Effector memory CD8-positive, alpha-beta T cell (primary cell): ENCODE measurements at regions not wholly inside any gene's neighbourhood (a gene's known extent, or its start where the extent isn't known, plus 50 kb on each side); places are given as distances from the start of the nearest gene placed in this dataset.

ENCODE experiments used
- ATAC-seq: fragments of 150-1000 bp; cut with Tn5 transposase; replicated peaks from 2 replicates; pipeline ENCODE4 v1.10.0; 2021; ENCODE audit warnings: mild to moderate bottlenecking, moderate library complexity
- DNase-seq, 3 experiments: peaks; one replicate each; pipeline ENCODE4 v3.0.0; 2021
- H3K27ac Mint-ChIP-seq, 2 donors: one replicate each; pipeline ENCODE4 v1.8.0; 2022; ENCODE audit warnings: mild to moderate bottlenecking in 2 of 2, mixed read lengths in 2 of 2, moderate library complexity in 2 of 2
- H3K27me3 Mint-ChIP-seq, 2 donors: one replicate each; pipeline ENCODE4 v1.8.0; 2022; ENCODE audit warnings: mixed read lengths in 2 of 2
- H3K36me3 Mint-ChIP-seq: one replicate; pipeline ENCODE4 v1.8.0; 2022; ENCODE audit warnings: mild to moderate bottlenecking, moderate library complexity, mixed read lengths; ENCODE audit not compliant: insufficient read depth
- H3K4me1 Mint-ChIP-seq, 2 donors: one replicate each; pipeline ENCODE4 v1.8.0; 2022; ENCODE audit warnings: low read depth in 2 of 2, mixed read lengths in 2 of 2
- H3K4me3 Mint-ChIP-seq, 2 donors: one replicate each; pipeline ENCODE4 v1.8.0; 2022; ENCODE audit warnings: mild to moderate bottlenecking in 2 of 2, mixed read lengths in 2 of 2, moderate library complexity in 2 of 2
- H3K9me3 Mint-ChIP-seq, 2 donors: one replicate each; pipeline ENCODE4 v1.8.0; 2022; ENCODE audit warnings: mixed read lengths in 2 of 2

DNA sequence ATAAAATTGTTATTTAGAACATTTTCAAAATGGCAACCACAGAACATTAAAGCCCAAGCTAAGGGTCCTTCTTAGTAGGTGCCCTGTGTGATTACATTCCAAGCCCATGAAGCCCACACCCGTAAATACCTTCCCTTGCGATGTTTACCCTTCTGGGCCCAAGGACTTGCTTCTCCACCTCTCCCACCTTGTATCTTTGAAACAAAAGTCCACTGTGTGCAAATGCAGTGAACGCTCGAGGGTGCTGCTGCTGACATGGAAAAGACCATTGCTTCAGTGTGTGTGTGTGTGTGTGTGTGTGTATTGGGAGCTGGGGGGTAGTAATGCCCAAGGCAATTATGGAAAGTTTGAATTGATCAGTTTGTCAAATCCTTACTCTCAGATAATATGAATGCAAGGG is 298.1 kb downstream of the TGFB2 start:
- DNase-seq (no peak), ATAC-seq (no peak)
- Mint-ChIP-seq H3K27ac (no peak overlapping the region), H3K4me3 (no peak overlapping the region), H3K27me3 (no peaks in the 10 kb centered on the region), H3K9me3 (peaks cover 0 to 6% of the 10 kb centered on the region in 2 donors), H3K36me3 (no peaks in the 10 kb centered on the region), H3K4me1 (no peaks in the 10 kb centered on the region)

DNA sequence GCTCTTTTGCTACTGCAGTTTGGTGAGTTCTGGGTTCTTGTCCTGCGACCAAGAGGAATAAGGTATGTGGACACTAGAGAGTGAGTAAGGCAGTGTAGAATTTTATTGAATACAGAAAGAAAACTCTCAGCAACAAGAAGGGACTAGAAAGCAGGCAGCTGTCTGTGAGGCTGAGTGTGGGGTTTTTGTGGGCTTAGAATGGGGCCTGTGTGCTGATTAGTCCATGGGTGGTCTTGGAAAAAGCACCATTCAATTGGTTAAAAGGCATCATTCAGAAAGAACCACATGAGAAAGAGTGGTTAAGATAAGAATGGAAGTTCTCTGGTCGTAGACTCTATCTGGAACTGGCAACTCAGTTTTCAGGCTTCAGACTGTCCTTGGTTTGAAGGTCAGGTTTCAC is 298.8 kb downstream of the TGFB2 start:
- DNase-seq (no peak), ATAC-seq (no peak)
- Mint-ChIP-seq H3K36me3 (no peaks in the 10 kb centered on the region), H3K4me3 (no peak overlapping the region), H3K9me3 (peaks cover 0 to 6% of the 10 kb centered on the region in 2 donors), H3K27me3 (no peaks in the 10 kb centered on the region), H3K4me1 (no peaks in the 10 kb centered on the region), H3K27ac (no peak overlapping the region)

DNA sequence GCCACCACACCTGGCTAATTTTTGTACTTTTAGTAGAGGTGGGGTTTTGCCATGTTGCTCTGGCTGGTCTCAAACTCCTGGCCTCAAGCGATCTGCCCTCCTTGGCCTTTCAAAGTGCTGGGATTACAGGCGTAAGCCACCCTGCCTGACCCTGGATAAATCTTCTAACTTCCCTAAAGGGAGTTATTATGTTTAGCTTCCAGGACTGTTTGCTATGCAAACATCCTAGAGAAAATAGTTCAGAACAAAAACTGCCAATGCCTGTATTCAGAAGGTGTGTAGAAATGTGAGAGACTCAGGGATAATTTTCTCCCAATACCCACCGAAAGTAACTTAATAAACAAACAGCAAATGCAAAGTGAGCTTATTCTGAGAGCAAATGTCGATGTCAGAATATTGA is 301.2 kb downstream of the TGFB2 start:
- Mint-ChIP-seq H3K4me3 (no peak overlapping the region), H3K36me3 (no peaks in the 10 kb centered on the region), H3K27me3 (no peaks in the 10 kb centered on the region), H3K9me3 (peaks cover 0 to 2% of the 10 kb centered on the region in 2 donors), H3K4me1 (no peaks in the 10 kb centered on the region), H3K27ac (no peak overlapping the region)
- DNase-seq (no peak), ATAC-seq (no peak)

DNA sequence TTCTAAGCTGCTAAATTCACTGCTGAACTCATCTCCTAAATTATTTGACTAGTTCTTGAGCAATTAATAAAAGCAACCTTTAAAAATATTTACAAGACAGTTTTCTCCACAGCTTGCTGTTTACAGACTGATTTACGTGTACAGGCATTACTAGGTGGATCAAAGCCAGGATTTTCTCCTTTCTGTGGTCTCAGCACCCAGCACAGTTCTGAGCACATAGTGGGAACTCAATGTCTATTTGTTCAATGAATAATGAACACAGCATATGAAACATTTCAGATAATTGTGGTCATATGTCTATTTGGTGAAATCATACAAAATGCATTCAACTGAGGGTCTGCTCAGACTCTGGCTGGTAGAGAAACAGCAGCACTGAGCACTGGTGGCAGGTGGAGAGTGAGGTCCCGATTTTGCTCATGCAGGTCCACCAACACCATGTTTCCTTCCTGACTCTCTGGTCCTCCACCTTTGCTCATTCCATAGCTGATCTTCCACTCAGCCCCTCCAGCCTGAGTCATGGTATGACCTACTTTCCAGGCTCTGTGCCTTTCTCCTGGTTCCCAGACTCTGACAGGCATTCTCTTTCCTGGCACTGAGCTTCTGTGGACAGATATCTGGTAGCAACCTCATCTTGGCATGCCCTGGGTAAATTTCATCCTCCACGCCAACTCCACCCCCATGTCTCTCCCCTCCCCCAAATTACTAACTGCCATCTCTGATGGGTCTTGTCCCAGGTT is 311.3 kb downstream of the TGFB2 start:
- ATAC-seq: no peak
- no peak for DNase-seq
- Mint-ChIP-seq H3K36me3 (no peaks in the 10 kb centered on the region), H3K27ac (no peak overlapping the region), H3K9me3 (peaks cover 2 to 11% of the 10 kb centered on the region in 2 donors), H3K4me1 (no peaks in the 10 kb centered on the region), H3K27me3 (no peaks in the 10 kb centered on the region), H3K4me3 (no peak overlapping the region)

DNA sequence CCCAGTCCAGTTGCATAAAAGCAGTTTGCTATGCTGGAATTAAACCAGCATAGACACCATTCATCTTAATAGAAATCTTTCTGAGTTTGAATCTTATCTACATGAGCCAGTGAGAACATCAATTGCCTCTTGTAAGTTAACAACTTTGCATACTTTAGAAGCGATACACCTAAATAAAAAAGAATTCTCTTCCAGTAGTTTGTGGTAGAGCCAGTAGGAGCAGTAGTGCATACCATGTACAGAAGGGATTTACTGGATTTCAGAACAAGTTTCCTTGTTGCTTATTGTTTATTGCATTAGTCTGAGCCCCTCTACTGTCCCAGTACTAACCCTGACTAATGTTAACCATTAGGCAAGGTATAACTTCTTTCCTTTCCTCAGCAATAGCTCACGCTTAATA is 313.1 kb downstream of the TGFB2 start:
- DNase-seq (no peak), ATAC-seq (no peak)
- H3K36me3 Mint-ChIP-seq: no peaks in the 10 kb centered on the region
- no peaks in the 10 kb centered on the region for H3K27me3 Mint-ChIP-seq
- H3K4me1 Mint-ChIP-seq: no peaks in the 10 kb centered on the region
- no peak overlapping the region for H3K27ac Mint-ChIP-seq
- H3K9me3 Mint-ChIP-seq: peaks cover 0 to 8% of the 10 kb centered on the region in 2 donors
- H3K4me3 Mint-ChIP-seq: no peak overlapping the region

DNA sequence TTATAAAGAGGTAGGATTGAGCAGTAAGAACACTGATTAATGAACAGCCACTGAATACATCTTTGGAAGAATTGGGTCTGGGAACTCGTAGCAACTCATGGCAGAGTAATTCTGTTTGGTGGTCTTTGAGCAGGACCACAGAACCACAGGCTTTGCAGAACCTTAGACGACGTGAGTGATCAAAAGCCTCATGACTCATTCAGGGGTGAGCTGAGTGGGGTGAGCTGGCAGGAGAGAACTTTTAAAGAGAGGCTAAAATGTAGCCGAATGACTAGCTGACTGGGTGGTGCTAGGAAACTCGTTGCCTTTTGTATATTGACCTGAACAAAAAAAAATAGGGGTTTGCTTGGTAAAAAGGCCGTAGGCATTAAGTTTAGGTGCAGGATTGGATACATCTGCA is 313.8 kb downstream of the TGFB2 start:
- DNase-seq (no peak), ATAC-seq (no peak)
- Mint-ChIP-seq H3K36me3 (no peaks in the 10 kb centered on the region), H3K4me3 (no peak overlapping the region), H3K4me1 (no peaks in the 10 kb centered on the region), H3K27me3 (no peaks in the 10 kb centered on the region), H3K9me3 (peaks cover 0 to 8% of the 10 kb centered on the region in 2 donors), H3K27ac (no peak overlapping the region)

DNA sequence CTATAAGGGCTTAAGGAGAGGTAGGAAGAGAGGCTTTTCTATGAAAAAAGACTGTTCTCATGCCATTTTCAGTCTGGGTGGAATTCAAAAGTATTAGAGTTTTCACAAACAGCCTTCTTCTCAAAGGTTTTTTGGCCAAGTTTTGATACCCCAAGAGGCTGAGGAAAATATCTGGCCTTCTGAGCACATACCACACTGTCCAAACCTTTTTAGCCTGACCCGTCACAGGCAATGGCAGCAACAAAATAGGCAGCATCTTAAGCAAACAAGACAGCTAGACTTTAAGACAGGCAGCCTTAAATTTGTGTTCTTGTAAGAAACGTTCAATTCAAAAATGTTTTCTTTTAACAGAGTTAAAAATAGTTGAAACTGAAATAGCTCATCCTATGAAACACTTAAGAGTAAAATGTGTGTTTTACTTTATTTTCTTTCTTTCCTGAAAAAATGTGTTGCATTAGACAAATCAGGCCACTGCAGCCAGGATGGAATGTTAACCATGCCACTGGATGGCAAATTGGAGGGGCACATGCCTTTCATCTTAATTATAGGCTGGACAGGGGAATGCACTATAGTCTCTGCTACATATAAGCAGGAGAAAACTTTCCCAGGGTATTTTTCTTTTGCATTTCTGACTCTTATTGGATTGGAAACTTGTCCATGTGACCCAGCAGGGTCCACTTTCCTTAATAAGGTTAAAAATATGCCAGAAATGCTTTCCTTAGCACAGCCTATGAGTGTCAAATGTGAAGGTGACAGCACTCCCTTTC is 315.0 kb downstream of the TGFB2 start:
- no peaks in the 10 kb centered on the region for H3K4me1 Mint-ChIP-seq

DNA sequence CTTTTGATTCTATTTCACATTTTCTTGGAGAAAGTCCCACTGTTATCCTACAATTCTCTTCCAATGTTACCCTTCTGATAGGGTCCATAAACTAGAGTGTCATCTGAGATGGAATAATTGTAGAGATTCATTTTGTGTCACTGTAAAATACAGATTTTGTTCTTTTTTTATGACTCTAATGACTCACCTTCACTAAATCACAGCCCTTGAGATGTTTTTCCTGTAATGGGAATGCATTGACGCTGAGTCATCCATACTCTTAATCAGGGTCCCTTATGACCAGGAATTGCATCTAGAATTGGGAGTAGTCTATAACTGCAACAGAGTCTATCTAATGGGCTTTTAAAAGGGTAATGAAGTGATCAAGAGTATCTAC is 315.5 kb downstream of the TGFB2 start:
- DNase-seq: no peak
- H3K9me3 Mint-ChIP-seq: peaks cover 3 to 12% of the 10 kb centered on the region in 2 donors

More for the DNA sequence above, 315.0 kb downstream of the TGFB2 start:
- H3K36me3 Mint-ChIP-seq: no peaks in the 10 kb centered on the region
- peaks cover 3 to 8% of the 10 kb centered on the region in 2 donors for H3K9me3 Mint-ChIP-seq
- no peak for DNase-seq
- H3K27ac Mint-ChIP-seq: no peak overlapping the region
- ATAC-seq: no peak
- H3K27me3 Mint-ChIP-seq: no peaks in the 10 kb centered on the region
- H3K4me3 Mint-ChIP-seq: no peak overlapping the region

DNA sequence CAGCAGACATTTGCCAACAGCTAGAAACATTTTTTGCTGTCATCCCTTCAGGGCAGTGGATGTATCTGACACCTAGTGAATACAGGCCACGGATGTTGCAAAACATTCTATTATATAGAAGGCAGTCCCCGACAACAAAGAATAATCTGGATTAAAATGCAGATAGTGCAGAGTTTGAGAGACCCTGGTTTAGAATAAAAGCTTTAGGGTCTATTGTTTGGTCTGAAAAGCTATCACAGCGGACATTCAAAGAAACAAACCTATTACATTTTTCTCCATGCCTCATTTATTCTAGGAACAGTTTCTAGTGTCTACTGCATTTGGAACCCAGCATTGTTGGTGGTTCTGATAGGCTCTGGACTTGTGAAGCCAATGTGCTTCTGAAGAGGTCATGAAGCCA is 316.3 kb downstream of the TGFB2 start:
- no peak for ATAC-seq
- no peak for DNase-seq
- no peak overlapping the region for H3K27ac Mint-ChIP-seq
- H3K9me3 Mint-ChIP-seq: peaks cover 3 to 15% of the 10 kb centered on the region in 2 donors
- H3K36me3 Mint-ChIP-seq: no peaks in the 10 kb centered on the region
- H3K27me3 Mint-ChIP-seq: no peaks in the 10 kb centered on the region
- no peaks in the 10 kb centered on the region for H3K4me1 Mint-ChIP-seq
- H3K4me3 Mint-ChIP-seq: no peak overlapping the region

More for the DNA sequence above, 315.5 kb downstream of the TGFB2 start:
- Mint-ChIP-seq H3K4me1 (no peaks in the 10 kb centered on the region), H3K27me3 (no peaks in the 10 kb centered on the region), H3K36me3 (no peaks in the 10 kb centered on the region), H3K27ac (no peak overlapping the region), H3K4me3 (no peak overlapping the region)
- ATAC-seq: no peak

DNA sequence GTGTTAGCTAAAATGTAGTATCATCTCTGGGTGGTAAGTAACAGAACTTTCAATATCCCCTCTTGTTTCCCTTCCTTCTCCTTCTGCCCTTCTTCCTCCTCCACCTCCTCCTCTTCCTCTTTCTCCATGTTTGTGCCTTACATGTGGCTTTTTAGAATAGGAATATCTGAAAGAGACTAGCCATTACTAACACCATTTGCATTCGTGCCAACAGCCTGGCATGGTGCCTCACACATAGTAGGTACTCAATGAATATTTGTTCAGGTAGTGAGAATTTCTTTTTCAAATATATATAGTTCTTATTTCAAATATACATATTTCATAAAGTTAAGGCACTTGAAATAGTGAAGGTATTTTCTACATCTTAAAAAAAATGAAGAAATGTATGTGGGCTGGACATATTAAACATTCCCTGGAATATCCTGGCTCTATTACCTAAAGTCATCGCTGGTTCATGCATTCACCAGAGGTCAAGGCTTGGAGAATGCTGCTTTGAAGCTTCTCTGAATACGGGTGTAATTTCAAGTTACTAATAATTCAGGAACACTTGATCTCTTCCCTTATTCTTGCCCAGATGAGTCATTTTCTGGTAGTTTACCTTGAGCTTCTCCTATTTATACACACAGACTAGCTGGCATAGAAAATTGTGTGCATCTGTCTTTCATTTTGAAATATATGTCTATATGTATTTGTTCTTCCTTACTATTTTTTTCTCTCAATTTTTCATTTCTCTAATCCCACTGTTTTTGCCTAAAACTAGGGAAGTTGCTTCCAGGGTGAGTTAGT is 319.4 kb downstream of the TGFB2 start:
- H3K27me3 Mint-ChIP-seq: no peaks in the 10 kb centered on the region
- no peak for ATAC-seq
- no peaks in the 10 kb centered on the region for H3K36me3 Mint-ChIP-seq

DNA sequence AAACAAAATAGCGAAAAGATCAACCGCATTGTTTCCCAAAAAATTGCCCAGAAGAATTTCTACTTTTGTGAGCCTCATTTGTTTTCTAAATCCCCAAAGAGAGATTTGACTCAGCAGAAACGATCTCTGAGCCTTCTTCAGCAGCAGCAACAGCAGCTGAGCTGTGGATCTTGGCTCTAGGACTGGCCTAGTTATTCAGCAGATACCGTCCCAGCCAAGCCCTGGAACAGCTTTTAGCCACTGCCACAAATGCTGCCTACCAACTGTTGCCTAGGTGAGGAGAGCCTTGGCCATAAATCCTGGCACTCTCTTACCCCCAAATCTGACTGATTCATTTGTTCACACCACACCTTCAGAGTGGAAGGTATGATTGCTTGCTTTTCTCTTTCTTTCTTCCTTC is 320.1 kb downstream of the TGFB2 start:
- Mint-ChIP-seq H3K9me3 (peaks cover 4 to 7% of the 10 kb centered on the region in 2 donors), H3K27ac (no peak overlapping the region), H3K4me1 (no peaks in the 10 kb centered on the region), H3K27me3 (no peaks in the 10 kb centered on the region), H3K36me3 (no peaks in the 10 kb centered on the region), H3K4me3 (no peak overlapping the region)
- no peak for ATAC-seq
- no peak for DNase-seq

More for the DNA sequence above, 319.4 kb downstream of the TGFB2 start:
- no peak overlapping the region for H3K4me3 Mint-ChIP-seq
- no peaks in the 10 kb centered on the region for H3K4me1 Mint-ChIP-seq
- peaks cover 3 to 7% of the 10 kb centered on the region in 2 donors for H3K9me3 Mint-ChIP-seq
- no peak for DNase-seq
- H3K27ac Mint-ChIP-seq: no peak overlapping the region

DNA sequence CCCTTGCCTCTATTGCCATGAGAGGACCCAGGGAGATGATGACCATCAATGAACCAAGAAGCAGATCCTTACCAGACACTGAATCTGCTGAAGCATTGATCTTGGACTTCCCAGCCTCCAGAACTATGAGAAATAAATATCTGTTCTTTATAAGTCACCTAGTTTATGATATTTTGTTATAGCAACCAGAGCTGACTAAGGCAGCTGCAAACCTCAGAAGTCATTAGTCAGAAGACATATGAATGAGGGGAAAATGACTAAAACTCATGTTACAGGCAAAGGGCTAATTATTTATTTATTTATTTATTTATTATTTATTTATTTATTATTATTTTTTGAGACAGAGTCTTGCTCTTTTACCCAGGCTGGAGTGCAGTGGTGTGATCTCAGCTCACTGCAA is 321.1 kb downstream of the TGFB2 start:
- ATAC-seq: no peak
- Mint-ChIP-seq H3K4me1 (no peaks in the 10 kb centered on the region), H3K4me3 (no peak overlapping the region), H3K9me3 (peaks cover 7 to 8% of the 10 kb centered on the region in 2 donors), H3K27me3 (no peaks in the 10 kb centered on the region), H3K36me3 (no peaks in the 10 kb centered on the region), H3K27ac (no peak overlapping the region)
- DNase-seq: no peak

DNA sequence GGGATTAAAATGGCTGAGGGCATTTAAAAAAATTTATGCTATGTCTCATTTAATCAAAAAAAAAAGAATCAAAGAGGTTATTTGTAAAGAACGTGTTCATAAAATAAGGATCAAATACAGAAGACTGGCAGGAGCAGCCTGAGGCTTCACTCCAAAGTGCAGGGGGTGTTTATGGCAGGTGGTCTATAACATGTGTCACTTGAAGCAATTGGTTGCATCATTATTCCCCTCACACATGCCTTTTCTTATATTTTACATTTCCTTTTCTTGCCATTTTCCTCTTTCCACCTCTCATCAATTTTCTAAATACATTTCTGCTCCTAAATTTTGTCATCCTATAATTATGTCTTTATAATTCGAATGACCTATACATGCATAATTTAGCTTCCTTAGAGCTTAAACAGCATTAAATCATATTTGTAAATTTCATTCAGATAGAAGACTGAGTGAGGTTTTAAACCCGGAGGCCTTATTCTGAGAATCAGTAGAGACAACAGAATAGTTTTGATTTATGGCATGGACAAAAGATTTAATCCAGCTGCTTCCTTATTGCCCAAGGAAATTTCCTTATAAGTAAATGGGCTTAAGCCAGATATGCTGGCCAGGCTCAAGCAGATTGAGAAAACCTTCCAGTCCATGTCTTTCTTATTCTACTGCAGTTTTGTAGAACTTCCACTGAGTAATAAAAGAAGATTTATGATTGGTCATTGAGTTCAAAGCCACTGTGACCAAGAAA is 322.8 kb downstream of the TGFB2 start:
- H3K27me3 Mint-ChIP-seq: no peaks in the 10 kb centered on the region
- H3K9me3 Mint-ChIP-seq: peaks cover 7 to 8% of the 10 kb centered on the region in 2 donors
- no peak overlapping the region for H3K27ac Mint-ChIP-seq
- no peak overlapping the region for H3K4me3 Mint-ChIP-seq
- ATAC-seq: no peak
- no peak for DNase-seq
- H3K36me3 Mint-ChIP-seq: no peaks in the 10 kb centered on the region
- no peaks in the 10 kb centered on the region for H3K4me1 Mint-ChIP-seq
